NCI-H69 (cell line): ENCODE measurements at regions not wholly inside any gene's neighbourhood (a gene's known extent, or its start where the extent isn't known, plus 50 kb on each side); places are given as distances from the start of the nearest gene placed in this dataset.
"Not testable (repeated sequence)": the region's sequence is repeated elsewhere in the genome, so short reads cannot be mapped to it uniquely, and the experiment has no call there.

Experiments
- DNase-seq: peaks from one replicate; lab custom pipeline; 2025; lab: John Stamatoyannopoulos, UW

DNA sequence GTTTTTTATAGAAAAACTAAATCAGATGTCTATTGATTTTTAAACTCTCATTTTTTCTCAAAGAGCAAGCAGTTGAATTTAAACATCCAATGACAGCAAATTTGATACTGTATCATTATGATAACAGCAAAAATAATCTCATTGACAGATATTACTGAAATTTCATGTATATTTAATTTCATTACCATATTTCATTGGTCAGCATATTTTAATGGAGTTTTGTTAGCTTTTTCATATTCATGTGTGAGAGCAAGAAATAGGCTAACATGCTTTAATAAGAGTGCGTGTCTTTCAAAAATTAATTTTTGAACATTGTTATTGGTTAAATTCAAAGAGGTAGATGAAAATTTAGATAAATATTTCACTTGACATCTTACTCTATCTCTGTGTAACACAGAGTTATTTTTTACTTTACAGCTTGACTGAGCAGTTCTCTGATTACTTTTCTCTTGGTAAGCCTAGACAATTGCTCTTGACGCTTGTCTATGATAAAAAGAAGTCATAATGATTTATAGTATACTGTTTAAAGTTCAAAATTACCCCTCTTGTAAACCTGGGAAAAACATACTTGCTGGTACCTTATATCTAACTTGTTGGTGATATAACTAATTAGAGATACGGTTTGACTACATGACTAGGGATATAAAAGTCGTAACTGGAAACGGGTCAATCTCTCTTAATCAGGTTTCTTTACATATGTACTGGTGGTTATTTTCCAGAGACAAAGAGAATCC, 732.3 kb upstream of the NCAM2 start:
- DNase-seq = no peak

DNA sequence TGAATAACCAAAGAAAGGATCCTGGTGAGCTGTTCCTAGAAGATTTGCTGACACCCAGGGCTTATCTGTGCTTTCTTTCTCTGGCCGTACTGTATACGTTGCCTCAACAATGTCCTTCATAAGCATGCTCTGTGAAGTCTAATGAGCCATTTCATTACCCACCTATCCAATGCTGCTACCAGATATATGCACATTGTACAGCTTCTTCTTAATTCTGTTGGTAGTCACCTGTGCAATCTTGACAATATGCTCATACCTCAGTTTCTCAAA, 731.8 kb upstream of the NCAM2 start:
- no peak for DNase-seq

DNA sequence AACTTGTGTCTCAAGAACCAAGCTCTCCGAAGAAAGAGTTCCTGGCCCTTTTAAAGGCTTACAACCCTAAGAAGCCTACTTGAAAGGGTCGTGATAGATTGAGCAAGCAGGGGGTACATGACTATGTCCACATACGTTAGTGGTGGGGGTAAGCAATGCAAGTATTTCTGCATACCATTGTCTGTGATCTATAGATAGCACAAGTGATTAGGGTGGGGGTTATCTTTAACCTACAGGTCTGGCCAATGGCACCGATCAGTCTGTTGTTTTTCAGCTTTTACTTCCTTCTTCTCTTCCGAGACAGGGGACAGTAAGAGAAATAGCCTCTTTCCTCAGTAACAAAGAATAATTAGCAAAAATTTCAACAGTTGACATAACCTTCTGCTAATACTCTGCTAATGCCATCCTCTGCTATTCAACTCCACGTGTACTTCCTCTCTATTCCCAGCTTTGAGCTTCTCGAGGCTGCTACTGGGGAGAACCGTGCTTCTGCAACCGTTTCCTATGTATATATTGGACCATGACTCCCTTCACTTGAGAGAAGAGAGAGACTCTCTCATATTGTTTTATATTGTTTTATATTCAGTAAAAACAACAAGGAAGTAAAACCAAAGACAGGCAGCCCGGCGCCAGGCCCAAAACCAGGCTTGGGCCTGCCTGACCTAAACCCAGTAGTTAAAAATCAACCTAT, 727.7 kb upstream of the NCAM2 start:
- DNase-seq = no peak

DNA sequence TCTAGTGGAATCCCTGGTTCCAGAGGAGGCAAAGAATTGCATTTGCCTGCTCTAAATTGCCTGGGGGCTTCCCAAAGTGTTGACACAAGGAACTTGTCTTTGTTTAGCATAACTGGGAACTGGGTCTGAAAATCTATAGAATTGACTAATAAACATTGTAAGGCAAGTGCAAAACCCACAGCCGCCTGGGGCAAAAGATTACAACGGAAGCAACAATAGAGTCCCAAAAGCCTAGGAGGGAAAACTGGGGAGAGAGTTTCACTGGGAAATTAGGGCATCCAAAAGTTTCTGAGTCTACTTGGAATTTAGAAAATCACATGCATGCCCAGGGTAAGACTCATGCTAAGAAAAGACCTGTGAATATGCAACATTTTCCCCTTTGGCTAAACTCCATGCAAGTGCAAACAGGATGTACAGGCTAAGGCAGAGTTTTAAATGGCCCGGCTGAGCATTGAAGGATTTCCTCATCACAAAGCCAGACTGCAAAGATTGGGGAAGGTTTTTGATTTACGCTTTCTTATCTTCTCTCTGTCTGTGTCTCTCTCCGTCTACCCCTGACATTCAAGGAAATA, 725.3 kb upstream of the NCAM2 start:
- DNase-seq = peak; percentile 56

DNA sequence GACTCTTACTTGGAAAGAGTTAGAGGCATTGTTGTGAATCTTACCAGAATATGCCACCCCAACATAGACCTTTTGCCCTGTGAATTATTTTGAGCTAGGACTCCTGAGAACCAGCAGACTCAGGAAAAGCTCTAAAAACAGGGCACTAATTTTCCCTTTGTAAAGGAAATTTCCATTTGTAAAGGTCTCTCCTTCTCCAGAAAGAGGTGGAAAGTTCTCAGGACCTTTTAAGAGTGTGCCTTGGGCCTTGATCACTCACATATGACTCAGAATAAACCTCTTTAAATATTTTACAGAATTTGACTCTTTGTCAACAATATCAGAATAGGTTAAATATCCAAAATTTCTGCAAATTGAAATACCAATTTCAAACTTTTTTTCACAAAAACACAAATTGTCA, 721.8 kb upstream of the NCAM2 start:
- no peak for DNase-seq

DNA sequence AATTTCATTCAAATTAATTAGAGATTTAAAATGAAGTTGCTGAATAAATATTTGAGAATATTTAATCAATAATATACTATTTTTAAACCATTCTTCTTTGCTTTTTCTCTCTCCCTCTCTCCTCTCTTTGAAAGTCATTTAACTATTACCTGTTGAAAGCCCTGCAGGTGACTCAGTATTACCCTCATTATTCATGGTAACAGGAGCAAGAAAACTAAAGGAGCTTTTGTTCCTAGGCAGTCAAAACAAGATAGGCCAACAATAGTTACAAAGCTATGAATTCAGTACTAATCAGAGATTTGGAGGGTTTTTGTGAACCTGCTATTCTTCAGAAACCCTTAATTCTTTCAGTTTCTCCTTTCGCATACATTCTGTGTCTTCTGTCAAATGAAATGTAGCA, 721.3 kb upstream of the NCAM2 start:
- peak; percentile 44 for DNase-seq

DNA sequence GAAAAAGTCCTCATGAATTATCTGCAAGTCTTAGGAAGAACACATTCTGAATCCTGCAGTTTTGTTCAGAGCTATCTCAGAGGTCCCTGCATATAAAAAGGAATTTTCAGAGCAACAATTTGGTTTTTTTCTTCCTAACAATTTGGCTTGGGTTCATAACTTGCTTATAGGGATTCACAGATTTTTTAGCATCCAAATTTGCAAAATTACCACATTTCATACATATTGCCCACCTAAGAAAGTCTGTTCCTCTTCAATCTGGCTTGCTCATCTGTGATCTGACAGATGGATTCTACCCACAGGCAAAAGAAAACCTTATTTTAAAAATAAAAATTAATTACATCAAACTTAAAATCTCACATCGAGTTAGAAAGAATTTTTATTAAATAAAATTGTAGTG, 714.4 kb upstream of the NCAM2 start:
- DNase-seq = no peak

DNA sequence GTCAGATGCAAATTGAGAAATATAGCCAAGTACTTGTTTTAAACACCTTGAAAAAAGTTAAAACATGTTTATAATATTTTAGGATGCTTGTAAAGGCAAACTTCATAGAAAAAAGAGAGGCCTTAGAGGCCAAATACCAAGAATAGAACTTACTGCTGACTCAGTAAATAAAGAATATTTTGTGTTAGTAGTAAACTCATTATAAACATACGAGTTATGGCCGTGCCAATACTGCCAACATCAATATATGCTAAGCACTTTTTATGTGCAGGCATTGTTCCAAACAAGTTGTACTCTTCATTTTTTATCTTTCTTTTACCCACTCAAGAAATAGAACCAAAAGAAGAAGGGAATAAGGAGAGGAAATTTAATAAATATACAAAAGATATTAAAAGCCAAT, 705.9 kb upstream of the NCAM2 start:
- DNase-seq = no peak

DNA sequence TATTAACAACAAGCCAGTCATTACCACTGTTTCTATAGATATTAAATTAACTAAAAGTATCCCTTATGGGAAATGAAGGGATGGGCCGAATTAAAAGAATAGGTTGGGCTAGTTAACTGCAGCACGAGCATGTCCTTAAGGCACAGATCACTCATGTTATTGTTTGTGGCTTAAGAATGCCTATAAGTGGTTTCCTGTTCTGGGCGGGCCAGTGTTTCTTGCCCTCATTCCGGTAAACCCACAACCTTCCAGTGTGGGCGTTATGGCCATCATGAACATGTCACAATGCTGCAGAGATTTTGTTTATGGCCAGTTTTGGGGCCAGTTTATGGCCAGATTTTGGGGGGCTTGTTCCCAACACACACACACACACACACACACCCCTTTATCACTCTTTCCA, 705.4 kb upstream of the NCAM2 start:
- DNase-seq = not testable (repeated sequence)

DNA sequence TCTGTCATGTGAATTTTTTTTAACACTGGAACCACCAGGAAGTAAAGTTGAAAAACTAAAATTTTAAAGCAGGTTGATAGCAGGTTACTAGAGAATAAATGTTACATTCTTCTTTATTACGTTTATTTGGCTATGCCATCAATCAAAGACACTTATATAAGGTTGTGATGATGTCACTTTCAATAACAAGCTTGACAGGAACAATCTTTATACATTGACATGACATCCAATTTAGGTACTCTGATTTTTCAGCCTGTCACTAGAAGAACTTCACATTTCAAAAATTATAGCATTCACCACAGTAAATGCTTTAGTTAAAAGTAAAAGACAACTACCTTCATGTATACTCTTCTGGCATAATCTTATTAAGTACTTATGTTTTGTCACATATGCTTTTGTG, 696.8 kb upstream of the NCAM2 start:
- no peak for DNase-seq

DNA sequence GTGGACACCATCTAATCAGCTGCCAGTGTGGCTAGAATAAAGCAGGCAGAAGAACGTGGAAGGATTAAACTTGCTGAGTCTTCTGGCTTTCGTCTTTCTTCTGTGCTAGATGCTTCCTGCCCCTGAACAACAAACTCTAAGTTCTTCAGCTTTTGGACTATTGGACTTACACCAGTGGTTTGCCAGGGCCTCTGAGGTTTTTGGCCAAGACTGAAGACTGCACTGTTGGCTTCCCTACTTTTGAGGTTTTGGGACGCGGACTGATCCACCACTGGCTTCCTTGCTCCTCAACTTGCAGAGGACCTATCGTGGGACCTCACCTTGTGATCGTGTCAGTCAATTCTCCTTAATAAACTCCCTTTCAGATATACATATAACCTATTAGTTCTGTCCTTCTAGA, 696.1 kb upstream of the NCAM2 start:
- DNase-seq = no peak

DNA sequence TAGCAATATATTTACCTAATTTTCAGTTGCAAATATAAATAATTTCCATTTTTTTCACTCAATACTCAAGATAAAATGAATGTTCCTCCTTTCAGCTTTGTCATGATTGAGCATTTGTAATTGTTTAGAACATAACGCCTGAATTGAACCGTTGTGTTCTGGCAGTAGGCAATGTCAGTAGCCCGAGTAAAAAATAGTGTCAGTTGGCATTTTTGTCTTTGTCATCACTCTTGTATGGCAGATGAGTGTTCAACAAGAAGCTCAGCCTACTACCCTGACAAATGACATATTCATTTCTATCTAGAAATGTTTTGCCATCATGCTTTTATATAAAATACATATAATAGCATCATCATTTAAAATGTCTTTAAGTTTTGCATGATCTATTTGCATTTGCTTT, 691.4 kb upstream of the NCAM2 start:
- no peak for DNase-seq

DNA sequence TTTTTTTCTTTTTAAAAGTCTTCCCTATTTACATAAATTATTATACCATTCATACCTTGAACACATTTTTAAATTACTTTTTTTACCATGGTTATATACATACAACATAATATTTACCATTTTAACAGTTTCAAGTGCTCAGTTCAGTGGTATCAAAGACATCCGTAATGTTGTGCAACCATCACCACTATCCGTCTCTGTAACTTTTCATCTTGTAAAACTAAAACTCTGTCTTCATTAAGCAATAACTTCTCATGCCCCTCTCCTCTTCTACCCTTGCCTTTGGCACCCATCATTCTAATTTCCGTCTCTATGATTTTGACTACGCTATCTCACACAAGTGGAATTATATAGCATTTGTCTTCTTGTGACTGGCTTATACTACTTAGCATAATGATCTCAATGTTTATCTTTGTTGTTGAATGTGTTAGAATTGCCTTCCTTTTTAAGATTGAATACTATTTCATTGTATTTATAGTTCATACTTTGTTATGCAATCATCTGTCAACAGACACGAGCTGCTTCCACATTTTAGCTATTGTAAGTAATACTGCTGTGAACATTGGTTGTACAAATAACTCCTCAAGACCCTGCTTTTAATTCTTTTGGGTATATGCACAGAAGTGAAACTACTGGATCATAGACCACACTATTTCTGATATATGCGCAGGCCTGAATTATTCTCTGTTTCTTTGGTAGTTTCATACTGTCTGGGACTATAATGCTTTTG, 689.5 kb upstream of the NCAM2 start:
- no peak for DNase-seq

DNA sequence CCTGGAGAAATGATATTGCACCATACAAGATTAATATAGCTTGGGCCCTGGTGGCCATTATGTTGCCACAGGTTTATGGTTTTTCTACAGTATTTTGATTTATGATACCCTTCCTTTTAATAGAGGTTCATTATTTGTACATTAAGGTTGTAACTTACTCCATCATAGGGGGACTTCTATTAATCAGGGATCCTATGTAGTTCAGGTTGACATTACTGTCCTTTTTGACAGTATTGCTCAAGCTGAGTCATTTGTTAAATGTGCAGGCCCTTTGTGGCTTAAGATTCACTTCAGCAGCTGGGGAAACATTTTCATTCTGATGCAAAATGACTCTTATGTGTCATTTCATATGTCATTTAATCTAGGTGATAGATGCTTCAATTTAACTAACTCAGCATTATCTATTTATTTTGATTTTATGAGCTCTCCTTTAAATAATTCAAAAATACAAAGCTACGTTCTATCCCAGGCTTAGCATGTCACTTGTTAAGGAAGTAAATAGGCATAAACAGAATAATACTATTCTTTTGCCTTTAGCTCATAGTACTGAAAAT, 686.9 kb upstream of the NCAM2 start:
- peak; percentile 76 for DNase-seq

DNA sequence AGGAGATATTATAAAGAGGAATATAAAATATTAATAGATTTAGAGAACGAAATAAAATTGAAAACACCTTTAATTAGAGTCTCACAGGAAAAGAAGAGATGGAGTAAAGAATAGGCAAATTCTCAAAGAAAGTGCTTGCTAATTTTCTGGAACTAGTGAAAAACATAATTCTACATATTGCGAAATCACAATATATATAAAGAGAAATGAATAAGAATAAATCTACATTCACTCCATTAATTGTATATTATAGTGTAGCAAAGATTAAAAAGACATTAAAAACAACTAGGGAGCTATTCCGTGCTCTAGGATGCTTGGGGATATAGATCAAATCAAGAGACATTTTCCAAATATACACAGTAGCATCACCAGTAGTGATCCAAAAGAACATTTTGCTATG, 685.2 kb upstream of the NCAM2 start:
- DNase-seq = no peak

DNA sequence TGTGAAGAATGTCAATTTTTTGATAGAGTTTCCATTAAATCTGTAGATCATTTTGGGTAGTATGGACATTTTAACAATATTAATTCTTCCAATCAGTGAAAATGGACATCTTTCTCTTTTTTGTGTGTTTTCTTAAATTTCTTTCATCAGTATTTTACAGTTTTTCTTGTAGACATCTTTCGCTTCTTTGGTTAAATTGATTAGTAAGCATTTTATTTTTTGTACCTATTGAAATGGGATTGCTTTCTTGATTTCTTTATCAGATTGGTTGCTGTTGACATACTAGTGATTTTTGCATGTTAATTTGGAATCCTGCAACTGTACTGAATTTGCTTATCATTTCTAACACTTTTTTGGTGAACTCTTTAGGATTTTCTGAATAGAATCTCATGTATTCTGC, 683.2 kb upstream of the NCAM2 start:
- DNase-seq = no peak

DNA sequence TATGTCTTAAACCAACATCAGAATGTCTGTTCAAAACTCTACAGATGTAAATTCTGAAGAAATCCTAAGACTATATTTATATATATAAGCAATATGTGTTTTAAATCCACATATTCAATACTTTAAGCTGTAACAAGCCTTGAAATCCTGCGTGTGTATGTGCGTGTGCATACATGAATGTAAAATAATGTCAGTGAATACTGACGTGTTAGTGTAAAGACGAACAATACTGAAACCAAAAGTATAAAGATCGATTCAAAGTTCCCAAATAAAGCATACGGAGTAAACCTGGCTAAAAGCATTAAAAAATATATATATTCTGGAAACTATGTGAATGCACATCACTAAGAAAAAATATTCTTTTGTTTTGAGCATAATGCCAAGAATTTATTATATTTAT, 668.6 kb upstream of the NCAM2 start:
- DNase-seq = no peak

DNA sequence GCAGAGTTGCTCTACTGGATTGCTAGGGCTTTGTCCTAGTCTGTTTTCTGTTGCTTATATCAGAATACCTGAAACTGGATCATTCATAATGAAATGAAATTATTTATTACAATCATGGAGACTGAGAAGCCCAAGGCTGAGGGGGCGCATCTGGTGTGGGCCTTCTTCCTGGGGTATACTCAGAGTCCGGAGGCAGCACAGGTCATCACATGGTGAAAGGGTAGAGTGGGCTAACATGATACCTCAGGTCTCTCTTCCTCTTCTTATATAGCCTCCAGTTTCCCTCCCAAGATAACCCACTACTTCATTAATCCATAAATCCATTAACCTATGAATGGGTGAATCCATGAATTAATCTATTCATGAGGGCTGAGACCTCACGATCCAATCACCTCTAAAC, 667.6 kb upstream of the NCAM2 start:
- DNase-seq = no peak

DNA sequence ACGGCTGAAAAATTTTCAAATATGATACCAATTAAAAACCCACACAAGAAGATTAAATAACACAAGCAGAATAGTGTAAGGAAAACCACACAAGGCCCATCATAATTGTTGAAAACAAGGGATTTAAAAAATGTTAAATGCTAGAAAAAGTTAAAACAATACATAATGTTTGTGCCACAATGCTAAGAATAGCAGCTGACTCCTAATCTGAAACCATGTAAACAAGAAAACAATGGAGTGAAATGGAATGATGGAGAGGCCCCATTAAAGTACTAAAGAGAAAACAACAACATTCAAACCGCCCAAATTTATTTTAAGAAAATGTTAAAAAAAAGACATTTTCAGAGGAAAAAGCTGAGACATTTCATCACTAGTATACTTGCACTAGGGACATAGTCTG, 663.6 kb upstream of the NCAM2 start:
- no peak for DNase-seq

DNA sequence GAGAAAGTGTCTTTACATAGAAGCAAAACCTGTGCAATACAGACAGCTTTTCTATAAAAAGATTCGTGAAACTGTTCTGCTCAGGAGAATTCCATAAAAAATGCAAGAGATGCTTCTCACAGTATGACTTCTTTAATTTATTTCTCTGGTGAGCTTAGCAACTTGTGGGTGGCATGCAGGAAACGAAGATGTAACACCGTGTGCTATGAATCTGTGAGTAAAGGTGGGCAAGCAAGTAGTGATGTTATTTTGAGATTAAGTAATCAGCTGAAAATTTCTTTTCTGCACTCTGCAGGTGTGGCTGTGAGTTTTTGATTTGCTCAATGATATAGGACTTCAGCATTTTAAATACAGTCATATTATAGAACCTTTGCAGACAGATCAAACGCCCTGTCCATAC, 656.8 kb upstream of the NCAM2 start:
- no peak for DNase-seq

DNA sequence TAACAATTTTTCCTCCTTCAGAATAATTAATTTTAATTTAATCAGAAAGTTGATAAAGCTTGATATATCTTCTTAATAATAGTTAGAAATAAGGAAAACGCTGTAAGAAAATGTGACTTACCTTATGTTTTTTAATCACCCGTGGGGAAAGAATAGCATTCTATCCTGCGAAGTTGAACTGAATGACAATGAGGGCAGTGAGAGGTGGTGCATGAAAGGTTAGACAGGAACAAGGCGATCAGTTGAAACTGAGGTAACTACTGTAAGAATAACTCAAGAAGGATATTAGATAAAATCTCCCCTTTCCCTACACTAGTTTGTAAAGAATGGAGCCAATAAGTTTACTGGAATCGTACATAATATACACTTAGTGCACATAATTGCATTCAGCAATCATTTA, 655.0 kb upstream of the NCAM2 start:
- no peak for DNase-seq

DNA sequence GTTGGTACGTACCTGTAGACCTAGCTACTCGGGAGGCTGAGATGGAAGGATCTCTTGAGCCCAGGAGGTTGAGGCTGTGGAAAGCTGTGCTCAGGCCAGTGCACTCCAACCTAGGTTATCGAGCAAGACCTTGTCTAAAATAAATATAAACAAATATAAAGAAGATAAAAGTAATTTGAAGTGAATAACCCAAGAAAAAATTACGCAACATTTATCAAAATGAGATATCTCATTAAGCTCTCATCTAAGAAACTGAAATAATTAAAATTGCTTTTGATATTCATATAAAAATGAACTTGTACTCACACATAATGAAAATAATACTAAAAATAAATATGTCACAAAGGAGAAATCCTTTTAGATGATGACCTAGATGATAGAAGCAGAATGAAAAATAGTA, 647.1 kb upstream of the NCAM2 start:
- DNase-seq = no peak

DNA sequence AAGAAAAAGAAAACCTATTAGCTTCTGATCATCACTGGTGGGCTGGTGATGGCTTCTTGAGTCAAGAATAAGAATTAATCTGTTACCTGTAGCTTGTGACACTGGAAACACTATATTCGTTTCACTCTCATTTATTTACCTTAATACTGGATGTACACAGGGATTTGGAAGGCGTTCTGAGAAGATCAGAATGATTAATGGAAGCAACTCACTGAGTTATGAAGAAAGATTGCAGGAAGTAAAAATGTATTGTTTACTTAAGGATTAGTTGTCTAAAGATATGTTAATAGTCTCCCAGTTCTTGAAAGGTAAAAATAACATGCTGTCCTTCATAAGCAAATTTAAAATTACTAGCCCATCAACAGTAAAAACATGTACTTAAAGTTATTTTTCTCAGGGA, 644.9 kb upstream of the NCAM2 start:
- peak; percentile 56 for DNase-seq
